Right ventricle myocardium inferior (tissue), 1 donor: ENCODE measurements at regions not wholly inside any gene's neighbourhood (a gene's known extent, or its start where the extent isn't known, plus 50 kb on each side); places are given as distances from the start of the nearest gene placed in this dataset.
A peak's percentile ranks its signal among the peaks of the same experiment; 100 is the strongest.

Source experiments
- ATAC-seq: fragments of 200-7000 bp; cut with Tn5 transposase; one replicate; pipeline ENCODE4 v1.9.1; 2020; ENCODE audit warnings: mild to moderate bottlenecking, moderate library complexity
- DNase-seq: peaks from one replicate; pipeline ENCODE4 v3.0.0; 2021; ENCODE audit errors: missing footprints
- intact Hi-C: fragments of 100-400 bp; cut with DNase I; formaldehyde crosslinking; loops from one replicate; pipeline ENCODE4 v1.11.0; 2022
- donor health status: DM: no; HTN: yes; CAD: no; lungs with severe emphysema.

DNA sequence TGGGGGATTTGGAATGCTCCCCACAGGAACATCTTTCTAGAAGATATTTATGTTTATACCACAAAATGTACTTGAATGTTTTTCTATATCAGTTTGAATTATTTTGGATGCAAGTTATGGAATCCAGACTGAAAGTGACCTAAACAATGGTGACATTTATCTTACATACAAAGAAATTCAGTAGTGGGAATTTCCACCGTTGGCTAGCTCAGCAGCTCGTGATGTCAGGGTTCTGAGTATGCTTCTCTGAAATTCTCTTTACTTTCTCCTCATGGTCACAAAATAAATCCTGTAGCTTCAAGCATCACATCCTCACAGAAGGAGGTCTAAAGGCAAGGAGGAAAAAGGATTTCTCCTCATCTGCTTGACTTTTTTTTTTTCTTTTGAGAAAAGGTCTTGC, 105.3 kb downstream of the AKAIN1 start:
- ATAC-seq: no peak
- intact Hi-C loops: no loop called here
- DNase-seq: no peak

- ATAC-seq (no peak), DNase-seq (no peak)
- intact Hi-C loops: no loop called here
Observed at GRCh38 chr18:5075297-5075696, 121.8 kb downstream of the AKAIN1 start.

- intact Hi-C loops: no loop called here
- DNase-seq: no peak
Observed at GRCh38 chr18:5073026-5073944, 123.8 kb downstream of the AKAIN1 start.

GRCh38 chr18:5068851-5069250, 128.2 kb downstream of the AKAIN1 start:
- DNase-seq: no peak
- no peak for ATAC-seq
- intact Hi-C loops: no loop called here

More at GRCh38 chr18:5073026-5073944, 123.8 kb downstream of the AKAIN1 start:
- ATAC-seq: peak; percentile 71

DNA sequence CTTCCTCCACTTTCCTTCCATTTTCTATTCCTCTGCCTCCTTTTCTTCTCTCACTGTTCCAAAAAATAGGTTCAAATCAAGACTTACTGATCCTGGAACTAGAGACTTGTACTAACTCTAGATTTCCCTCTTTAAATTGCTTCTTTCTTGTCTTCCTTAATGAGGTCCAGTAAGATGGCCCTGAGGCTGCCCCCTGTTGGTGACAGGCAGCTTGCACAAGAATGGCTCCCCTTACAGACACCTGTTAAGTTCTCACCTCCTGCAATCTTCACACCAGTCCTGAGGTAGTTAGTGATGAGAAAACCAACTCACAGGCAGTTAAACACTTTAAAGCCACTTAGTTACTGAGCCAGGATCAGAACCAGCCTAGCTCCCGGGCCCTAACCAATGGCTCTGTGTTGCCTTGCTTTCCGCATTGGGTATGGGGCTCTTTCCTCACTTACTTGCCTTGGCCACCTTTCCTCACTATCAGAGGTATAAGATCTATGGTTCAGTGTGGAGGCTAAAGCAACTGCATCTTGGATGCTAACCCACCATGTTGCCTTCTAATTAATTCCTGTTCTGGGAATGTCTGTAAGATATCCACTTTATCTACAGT, 130.6 kb downstream of the AKAIN1 start:
- intact Hi-C loops: no loop called here
- ATAC-seq (no peak), DNase-seq (no peak)

DNA sequence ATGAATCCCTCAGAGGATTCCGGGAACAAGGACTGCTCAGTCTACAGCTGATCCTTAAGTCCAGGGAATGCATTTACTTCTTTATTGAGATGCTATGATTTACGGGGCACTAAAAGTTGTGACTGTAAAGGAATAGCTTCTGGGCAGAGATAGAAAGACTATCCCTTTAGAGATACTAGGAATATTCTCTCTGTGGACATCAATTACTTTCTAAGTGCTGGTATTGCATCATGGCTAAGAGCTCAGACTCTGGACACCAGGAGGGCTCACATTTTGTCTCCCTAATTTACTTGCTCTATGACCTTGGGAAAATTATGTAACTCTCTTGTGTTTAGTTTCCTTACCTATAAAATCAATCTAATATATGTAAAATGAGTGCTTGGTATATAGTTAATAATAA, 131.4 kb downstream of the AKAIN1 start:
- DNase-seq (no peak), ATAC-seq (no peak)
- intact Hi-C loops: no loop called here

- DNase-seq: no peak
- intact Hi-C loops: no loop called here
- no peak for ATAC-seq
Observed at GRCh38 chr18:5064841-5065370, 132.2 kb downstream of the AKAIN1 start.

DNA sequence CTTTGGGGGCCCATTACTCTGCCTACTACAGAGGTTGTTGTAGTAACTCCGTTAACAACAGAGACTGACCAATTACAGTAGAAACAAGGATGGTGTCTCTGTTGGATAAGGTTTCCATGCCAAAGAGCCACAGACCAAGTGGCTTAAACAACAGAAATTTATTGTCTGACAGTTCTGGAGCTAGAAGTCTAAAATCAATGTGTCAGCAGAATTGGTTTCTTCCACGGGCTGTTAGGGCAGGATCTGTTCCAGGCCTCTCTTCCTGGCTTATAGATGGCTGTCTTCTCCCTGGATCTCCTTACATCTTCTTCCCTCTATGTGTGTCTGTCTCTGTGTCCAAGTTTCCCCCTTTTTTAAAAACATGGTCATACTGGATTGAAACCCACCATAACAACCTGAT, 135.3 kb downstream of the AKAIN1 start:
- ATAC-seq (no peak), DNase-seq (no peak)
- intact Hi-C loops: no loop called here

DNA sequence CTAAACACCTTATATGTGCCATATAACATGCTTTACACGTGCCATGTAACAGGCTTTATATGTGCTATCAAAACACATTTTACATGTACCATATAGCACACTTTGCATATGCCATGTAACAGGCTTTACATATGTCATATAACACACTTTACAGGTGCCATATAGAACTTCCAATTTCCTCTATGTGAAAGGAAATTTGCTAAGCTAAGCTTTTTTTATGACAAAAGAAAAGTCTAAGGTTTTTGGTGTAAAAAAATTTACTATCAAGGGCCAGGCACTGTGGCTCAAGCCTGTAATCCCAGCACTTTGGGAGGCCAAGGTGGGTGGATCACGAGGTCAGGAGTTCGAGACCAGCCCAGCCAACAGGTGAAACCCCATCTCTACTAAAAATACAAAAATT, 136.5 kb downstream of the AKAIN1 start:
- ATAC-seq (no peak), DNase-seq (no peak)
- intact Hi-C loops: no loop called here

DNA sequence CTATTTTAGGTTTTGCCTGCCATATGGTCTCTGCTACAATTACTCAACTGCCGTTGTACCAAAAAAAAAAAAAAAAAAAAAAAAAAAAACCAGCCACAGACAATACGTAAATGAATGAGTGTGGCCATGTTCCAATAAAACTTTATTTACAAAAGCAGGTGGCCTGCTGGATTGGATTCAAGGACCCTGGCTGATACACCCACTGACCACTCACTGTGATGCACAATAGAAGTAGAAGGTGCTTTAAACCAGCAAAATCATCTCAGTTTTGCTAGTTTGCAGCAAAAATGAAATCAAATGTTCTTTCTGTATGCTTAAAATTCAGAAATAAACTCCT, 137.4 kb downstream of the AKAIN1 start:
- DNase-seq: no peak
- intact Hi-C loops: loop anchor here (5.0 kb wide), 1 partner anchor 952 kb away; no protein-coding TSS in a partner anchor
- ATAC-seq: no peak

- ATAC-seq (peak; percentile 56), DNase-seq (no peak)
- intact Hi-C loops: loop anchor here (5.0 kb wide), 1 partner anchor 952 kb away; no protein-coding TSS in a partner anchor
Observed at GRCh38 chr18:5058768-5059695, 138.0 kb downstream of the AKAIN1 start.

- intact Hi-C loops: loop anchor here (5.0 kb wide), 1 partner anchor 950 kb away; no protein-coding TSS in a partner anchor
Observed at GRCh38 chr18:5057386-5058348, 139.4 kb downstream of the AKAIN1 start.

GRCh38 chr18:5052491-5052890, 144.6 kb downstream of the AKAIN1 start:
- DNase-seq: no peak
- intact Hi-C loops: no loop called here

More at GRCh38 chr18:5057386-5058348, 139.4 kb downstream of the AKAIN1 start:
- DNase-seq (peak; percentile 65), ATAC-seq (peak; percentile 69)

GRCh38 chr18:5051207-5051606, 145.8 kb downstream of the AKAIN1 start:
- no peak for ATAC-seq
- DNase-seq: no peak
- intact Hi-C loops: no loop called here

More at GRCh38 chr18:5052491-5052890, 144.6 kb downstream of the AKAIN1 start:
- no peak for ATAC-seq

DNA sequence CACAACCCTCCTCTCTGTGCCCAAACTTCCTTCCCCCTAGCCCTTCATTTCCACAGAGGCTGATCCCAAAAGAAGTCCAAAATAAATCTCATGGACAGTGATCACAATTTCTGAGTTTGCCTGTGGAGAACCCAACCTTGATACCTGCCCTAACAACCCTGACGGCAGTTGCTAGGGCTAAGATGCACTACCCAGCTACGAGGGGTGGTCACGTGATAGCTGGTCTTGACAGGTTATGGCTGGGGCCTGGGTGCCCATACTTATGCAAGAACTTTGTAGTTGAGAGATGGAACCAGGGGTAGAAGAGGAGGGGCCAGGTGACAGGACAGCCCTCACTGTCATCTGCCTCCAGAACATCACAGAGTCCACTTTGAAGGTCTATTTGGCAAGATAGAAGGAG, 147.9 kb downstream of the AKAIN1 start:
- ATAC-seq (no peak), DNase-seq (no peak)
- intact Hi-C loops: no loop called here

- DNase-seq (no peak), ATAC-seq (no peak)
- intact Hi-C loops: no loop called here
Observed at GRCh38 chr18:5040476-5040875, 156.6 kb downstream of the AKAIN1 start.

DNA sequence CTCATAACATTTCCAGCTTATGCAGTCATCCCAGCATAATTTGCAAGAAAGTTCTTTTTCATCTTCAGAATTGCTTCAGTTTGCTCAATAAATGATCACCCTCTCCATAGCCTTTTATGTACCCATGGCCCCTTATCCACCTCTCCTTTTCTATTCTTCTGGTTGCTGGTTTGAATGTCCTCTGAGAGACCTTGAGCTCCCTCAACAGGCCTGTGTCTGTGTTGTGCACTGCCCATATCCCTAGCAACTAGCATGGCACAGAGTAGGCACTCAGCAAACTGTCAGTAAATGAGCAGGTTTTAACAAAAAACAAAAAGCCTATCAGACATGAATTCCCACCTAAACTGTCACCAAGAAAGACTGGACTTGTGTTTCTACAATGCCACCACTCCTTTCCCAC, 160.5 kb downstream of the AKAIN1 start:
- intact Hi-C loops: no loop called here
- ATAC-seq: no peak
- DNase-seq: no peak

DNA sequence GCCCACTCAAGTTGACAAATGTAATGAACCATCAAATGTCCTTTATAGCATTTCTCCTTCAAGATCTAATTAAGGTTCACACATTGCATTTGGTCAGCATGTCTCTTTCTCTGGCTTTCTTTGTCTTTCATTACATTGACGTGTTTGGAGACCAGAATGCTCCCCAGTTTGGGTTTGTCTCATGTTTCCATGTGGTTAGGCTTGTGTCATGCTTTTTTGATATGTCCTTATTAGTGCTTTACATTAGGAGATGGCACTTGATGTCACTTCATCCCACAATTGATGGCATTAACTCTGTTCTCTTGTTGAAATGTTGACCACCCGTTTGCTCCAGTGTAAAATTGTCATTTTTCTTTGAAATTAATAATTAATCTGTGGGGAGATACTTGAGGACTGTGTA, 165.8 kb downstream of the AKAIN1 start:
- no peak for ATAC-seq
- DNase-seq: no peak
- intact Hi-C loops: no loop called here
